IPS-NIHi7 (cell line): ENCODE measurements at regions not wholly inside any gene's neighbourhood (a gene's known extent, or its start where the extent isn't known, plus 50 kb on each side); places are given as distances from the start of the nearest gene placed in this dataset.
"Not testable (repeated sequence)": the region's sequence is repeated elsewhere in the genome, so short reads cannot be mapped to it uniquely, and the experiment has no call there.

ENCODE experiments used
- DNase-seq: peaks from one replicate; pipeline ENCODE4 v3.0.0; 2012; ENCODE audit warnings: mixed read lengths; ENCODE audit errors: extremely low spot score

DNA sequence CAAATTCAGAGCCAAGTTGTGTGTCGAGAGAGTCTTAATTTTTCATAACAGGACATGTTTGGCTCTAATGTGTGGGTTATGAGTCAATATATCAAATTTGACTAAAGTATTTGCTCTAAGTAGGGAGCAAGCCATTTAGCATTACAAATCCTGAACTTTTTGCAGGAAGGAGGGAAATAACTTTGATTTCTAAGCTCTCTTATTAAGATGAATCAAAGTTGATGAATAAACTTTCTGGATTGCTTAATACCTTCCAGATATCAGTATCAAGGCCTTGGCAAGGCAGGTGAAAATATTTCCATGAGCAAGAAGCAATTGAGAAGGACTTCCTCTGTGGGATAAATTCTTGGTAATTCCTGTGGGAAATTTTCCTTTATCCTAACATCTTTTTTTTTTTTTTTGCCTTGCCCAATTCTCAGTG lies 258.8 kb downstream of the AHR start:
- no peak for DNase-seq

DNA sequence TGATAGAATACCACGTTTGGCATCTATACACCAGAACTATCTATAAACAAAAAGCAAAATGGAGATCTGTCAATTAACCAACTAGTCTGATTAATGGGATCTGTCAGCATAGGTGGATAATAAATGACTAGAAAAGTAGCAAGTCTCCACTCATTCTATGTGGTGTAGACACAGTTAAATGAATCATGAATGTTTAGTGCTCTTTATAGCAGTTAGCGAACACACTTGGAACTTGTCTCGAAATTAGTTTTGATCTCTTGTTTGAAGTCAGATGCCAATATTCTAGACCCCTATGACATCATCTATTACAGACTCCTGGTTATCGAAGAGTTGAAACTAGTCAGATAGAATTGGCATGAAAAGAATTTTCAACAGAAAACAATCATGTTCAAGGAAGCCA lies 259.7 kb downstream of the AHR start:
- no peak for DNase-seq

DNA sequence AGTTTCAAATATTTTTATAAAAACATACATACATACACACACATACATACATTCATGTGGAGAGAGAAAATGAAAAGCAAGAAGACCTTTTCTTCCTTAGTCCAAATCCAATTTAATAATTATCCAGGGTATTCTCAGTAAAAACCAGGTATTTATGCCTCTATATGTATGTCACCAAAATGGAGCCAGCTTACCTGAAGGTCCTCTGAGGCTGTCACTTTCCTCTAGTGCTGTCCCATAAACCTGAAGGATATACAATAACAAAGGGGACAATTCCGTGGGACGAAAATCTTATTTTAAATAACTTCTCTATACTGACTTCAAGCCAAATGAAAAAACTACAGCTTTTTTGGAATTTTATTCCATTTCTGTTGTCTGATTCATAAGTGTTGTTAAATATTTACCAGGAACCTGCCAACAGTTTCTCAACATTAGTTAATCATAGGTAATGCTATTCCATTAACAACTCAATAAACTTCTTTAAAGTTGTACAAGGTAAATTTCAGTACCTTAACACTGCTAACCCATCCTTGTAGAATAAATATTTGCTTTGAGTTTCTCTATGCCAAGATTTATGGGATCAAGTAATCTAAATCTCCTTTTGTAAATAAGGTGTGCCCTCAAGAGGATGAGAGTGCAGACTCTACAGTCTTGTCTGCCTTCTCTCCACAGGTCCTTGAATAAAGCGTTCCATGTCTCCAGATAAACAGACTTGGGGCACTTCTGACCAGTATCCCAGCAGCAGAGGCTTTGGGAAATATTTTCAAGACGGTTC lies 260.3 kb downstream of the AHR start:
- no peak for DNase-seq

DNA sequence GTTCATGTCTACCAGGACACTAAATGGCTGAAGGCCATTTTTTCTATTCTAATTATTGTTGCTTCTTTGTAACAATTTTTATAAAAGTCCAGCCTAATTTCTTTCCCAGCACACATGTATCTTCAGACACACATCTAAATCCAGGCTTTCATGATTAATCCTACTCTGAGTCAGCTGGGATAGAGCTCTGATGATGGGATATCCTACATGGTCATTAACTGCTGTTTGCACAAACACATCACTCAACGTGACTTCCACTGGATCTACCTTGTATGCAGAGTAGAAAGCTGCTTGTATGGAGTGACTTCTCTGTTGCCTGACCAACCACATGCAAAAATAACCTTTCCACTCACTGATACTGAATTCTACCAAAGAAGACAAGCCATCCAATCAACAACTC lies 260.9 kb downstream of the AHR start:
- DNase-seq, result no peak

DNA sequence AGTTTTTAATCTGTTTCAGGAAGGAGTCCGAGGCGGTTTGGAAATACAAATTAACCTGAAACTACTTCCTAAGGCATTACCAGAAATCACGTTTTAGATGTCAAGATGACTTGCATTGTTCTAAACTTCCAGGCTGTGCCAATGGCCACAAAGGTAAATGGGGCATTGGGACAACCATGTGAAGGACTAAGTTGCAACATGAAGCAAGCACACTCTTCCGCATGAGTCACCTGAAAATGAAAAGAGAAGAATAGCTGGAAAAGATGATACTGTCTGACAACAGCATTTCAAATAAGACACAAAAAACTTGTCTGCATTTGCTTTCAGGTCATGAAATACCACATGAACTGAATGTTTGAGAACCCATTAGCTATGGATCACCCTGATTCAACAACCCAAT lies 262.1 kb downstream of the AHR start:
- no peak for DNase-seq

DNA sequence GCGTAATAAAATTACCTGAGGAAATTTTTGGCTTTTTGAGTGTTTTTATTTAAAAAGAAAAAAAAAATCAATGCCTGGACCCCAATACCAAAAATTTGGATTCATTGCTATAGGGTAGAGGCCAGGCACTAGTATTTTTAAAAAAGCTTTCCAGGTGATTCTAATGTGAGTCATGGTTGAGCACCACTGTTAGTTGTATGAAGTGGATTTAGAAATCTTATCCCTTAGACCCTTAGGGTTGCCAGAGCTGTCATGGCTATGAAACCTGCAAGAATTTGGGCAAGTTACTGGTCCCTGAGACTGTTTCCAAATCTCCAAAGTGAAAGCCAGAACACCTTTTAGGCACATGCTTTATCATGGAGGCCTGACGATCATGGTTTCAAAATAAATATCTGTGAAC lies 262.5 kb downstream of the AHR start:
- DNase-seq, result no peak

DNA sequence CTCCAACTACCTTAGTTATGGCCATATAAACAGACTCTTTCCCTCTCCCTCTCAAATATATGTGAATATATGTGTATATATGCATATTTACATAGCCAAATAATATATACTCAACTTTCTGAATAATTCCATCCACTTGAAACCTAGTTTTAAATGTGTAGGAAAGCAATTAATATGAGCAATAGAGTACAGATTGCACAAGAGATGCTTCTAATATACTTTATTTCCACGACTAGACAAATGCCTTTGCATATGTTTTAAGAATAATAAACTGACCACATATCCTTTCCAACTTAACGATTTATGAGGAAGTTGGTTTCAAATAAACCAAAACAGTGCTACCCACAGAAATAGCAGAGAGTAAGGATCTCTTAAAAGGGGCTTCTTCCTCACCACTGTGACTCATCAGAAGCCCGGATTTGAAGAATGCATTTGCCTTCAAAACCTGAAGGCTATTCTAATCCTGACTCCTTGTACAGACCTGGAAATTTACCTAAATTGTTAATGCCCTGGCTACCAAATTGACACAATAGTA lies 266.3 kb downstream of the AHR start:
- no peak for DNase-seq

DNA sequence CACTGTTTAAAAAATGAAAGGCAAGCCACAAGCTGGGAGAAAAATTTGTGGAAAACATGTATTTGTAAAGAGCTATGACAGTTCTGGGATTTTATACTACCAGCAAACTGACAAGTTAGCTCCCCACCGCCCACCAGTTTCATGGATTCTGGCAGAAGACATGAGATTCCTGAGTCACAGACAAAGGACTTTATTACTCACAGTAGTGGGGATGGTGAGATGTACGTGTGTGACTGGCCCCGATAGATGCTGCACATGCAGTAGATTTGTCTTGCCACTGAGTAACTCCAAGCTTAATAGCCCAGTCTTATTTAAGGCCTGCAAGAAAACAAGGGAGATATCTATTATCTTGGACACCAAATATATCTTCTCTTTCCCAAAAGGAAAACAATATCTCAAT lies 281.7 kb downstream of the AHR start:
- no peak for DNase-seq

DNA sequence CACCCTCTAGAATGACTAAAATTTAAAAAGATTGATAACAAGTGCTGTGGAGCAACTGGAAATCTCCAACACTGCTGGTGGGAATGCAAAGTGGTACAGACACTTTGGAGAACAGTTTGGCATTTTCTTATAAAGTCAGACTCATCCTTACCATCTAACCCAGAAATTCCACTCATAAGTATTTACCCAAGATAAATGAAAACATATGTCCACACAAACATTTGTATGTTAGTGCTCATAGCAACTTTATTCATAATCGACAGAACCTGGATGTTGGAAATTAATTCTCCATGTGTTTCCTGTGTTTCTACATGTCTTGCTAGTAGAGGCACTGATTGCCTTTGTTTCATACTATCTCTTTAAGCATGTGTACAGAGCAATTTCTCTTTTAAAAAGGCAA lies 282.4 kb downstream of the AHR start:
- no peak for DNase-seq

DNA sequence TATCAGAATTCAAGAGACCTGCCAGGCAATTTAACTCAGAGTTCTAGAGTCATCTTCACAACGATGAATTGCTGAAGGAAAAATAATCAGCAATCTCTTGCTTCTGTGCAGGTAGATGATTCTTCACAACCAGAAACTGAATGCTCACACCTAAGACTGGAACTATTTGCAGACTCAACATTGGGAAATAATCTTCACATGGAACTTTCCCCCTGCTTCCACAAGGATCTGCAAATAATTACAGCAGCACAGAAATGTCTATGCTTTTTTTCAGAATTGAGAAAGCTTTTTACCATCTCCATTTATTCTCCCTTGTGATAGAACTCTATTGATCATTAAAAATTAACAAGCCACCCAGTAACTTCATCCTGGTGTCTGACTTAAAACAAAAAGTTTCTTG lies 282.8 kb downstream of the AHR start:
- no peak for DNase-seq

DNA sequence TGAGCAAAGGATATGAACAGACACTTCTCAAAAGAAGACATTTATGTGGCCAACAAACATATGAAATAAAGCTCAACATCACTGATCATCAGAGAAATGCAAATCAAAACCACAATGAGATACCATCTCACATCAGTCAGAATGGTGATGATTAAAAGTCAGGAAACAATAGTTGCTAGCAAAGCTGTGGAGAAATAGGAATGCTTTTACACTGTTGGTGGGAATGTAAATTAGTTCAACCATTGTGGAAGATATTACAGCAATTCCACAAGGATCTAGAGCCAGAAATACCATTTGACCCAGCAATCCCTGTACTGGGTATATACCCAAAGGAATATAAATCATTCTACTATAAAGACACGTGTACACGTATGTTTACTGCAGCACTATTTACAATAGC lies 284.2 kb downstream of the AHR start:
- not testable (repeated sequence) for DNase-seq

DNA sequence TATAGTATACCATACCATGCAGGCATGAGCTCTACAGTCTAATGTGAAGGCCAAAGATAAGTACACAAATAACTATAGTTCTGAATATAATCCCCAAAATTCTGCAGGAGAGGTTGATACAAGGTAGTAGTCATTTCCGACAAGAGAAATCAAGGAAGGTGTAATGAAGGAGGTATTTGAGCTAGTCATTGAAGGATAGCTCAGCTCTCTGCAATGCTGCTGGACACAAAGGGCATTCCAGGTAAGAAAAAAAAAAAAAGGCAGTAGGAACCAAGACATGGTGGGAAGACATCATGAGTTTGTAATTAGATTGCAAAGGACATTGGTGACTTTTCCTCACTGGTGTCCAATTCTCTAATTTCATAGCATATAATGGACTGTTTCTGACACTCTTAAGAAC lies 285.3 kb downstream of the AHR start:
- no peak for DNase-seq

DNA sequence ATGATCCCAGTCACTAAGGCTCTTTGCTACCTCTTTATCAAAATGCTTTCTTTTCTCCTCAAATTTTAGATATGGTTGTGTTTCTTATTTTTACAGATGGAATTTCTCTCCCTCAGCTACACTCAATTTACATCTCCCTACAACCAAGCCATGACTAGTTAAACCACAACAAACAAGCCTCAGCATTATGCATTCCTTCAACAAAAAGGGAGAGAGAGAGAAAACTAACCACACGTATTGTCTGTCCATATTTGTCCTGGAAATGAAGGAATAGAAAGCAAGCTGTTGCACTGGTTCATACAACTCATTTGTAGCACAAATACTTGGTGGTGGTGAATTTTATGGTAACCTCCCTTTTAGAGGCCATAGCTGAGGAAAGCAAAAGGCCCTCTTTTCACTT lies 286.4 kb downstream of the AHR start:
- DNase-seq, result no peak

DNA sequence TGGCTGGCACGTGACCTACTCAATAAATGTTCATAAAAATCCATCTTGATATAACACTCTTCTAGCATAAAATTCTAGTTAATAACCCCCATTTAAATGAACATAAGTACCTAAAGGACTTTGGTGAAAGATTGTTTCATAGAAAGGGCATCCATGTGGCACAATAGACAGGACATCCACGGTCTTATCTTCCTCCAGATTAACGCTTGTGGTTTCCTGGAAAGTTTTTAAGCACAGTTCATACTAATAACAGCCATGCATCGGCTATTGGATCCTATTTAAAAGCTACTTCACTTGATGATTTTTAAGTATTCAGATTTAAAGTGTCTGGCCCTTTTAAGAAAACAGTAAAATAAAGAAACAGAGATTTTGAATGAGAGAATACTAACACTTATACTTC lies 288.3 kb downstream of the AHR start:
- DNase-seq, result no peak

DNA sequence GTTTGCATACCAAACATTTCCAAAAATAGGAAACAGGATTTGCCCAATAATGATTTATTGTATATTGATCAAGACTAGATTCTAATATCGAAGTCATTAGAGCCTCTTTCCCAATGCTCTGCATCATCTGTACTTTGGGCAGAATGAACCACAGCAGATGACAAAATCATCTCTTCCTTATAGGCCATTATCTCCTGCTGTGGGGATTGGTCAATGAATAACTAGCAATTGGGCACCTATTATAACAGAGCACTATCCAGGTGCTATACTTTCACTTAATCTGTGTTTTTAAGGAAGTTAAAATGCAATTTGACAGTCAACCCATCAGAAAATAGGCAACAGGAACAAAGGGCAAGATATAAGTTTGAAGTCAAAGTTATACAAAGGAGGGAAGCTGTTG lies 290.3 kb downstream of the AHR start:
- DNase-seq, result no peak

DNA sequence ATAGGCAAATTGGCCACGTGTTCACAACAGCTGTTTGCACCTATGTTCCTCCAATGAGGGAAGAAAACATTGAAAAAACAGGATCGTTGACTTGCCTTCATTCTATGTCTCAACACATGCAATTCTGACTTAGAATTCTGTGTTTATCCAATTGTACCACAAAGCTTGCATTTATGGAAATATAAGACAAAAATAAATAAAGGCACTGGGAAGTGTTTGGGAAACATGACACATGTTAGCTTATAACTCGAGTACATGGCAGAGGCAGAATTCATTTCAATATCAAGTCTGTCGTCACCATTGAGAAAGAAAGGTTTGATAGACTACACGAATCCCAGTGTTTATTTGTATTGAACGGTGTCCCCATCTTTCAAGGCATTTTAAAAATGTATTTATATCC lies 291.2 kb downstream of the AHR start:
- DNase-seq, result no peak

DNA sequence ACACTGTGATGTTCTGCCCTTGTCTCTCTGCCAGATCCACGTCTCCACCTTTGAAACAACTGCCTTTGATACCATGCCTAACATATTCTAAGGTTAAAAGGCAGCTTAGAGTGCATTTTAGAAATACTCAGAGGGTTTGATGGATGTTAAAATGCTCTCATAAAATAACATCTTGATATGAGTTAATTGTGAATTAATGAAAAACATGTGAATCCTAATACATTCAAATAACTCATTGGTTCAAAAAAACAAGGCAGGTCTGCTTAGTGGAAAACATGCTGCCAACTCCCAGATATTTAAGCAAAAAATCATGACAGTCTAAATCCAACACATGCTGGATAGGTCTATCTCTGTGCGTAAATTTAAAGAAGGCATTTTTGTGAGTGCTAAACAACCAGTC lies 291.8 kb downstream of the AHR start:
- DNase-seq, result no peak

DNA sequence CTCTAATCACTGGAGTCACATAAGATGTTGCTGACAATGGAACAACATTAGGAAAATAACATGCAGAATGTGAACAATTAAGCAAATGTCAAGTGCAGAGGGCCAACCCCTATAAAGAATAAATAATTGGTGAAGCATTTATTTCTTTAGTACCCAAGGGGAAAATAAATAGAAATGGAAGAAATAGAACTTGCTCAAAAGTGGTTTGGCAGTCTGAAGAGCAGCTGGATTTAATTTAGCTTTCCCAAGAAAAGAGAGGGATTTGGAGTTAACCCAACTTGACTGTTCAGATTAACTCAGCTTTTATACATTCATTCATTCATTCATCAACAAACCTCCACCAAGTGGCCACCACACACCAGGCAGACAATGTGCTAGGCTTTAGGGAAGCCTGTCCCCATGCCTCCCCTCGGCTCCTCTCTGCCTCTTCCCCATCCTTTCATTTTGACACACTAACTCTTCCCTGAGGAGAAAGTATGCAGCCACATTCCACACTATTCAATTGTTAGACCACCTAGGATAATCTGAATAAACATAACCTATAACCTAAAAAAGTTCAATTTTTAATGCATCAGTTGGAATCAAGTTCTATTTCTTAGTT lies 295.5 kb downstream of the AHR start:
- DNase-seq, result no peak

DNA sequence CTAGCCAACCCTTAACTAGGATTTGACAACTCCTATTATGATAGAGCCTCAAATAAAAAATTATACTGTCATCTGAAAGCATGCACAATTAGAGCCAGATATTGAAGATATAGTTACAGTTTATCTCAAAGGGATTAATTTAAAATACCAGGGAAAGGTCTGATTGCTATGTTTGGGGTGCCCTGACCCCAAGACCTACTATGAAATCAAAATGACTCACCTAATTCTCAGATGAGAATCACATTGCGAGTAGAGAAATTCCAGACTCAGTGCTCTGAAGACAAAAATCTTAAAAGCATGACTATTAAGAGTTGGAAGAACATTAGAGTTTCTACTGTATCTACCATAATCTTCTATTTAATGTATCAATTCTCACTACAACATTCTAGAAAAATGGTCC lies 297.1 kb downstream of the AHR start:
- no peak for DNase-seq

DNA sequence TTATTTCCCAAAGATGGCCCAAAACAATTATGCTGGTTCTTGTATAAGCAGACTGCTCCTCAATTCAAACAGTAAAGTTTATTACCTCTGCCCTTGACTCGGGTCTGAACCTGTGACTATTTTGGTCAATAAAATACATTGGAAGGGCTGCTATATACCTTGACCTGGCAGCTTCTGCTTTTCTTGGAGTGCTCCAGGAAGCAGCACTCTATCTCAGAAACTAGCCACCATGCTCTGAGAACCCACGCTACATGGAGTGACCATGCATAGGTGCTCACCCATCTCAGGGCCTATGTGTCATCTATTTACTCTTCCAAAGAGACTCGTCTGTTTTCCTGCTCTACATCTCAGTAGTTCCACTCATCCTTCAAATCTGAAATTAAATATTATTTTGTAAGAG lies 299.9 kb downstream of the AHR start:
- no peak for DNase-seq

DNA sequence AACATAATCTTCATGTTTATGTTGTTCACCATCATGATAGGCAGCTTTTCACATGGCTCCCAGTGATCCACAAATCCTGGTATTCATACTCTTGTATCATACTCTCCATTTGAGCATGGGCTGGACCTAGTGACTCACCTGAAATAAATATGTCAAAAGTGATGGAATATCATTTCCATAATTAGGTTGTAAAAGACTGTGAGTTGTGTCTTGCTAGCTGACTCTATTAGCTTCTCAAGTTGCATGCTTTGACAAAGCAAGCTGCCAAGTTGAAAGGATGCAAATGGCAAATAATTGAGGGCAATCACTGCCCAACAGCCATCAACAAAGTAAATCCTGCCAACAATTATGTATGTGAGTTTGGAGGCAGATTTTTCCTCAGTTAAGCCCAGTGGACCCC lies 300.4 kb downstream of the AHR start:
- no peak for DNase-seq

DNA sequence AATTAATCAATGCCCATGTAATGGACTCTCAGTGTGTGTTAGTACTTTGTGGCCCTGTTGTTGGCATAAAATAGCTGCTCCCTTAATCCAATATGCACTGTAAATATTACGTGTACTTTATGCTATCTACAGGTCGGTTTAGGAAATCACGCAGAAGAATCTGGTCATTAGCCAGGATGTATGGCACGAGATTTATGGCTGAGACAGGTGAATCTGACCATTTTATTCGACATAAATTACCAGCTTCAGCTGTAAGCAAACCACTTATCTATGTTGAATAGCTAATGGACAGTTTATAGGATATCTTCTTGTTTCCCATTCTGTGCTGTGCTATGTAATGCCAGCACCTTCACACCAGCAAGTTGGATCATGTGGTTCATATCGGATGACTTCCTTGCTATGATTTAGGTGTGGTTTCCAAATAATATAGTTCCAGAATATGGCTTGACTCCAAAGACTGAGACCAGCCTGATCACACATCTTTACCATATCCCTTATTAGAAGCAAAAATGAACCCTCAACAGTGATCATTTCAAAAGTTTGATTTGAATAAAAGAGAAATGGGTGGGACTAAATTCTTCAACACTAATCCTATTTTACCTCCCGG lies 301.4 kb downstream of the AHR start:
- no peak for DNase-seq

DNA sequence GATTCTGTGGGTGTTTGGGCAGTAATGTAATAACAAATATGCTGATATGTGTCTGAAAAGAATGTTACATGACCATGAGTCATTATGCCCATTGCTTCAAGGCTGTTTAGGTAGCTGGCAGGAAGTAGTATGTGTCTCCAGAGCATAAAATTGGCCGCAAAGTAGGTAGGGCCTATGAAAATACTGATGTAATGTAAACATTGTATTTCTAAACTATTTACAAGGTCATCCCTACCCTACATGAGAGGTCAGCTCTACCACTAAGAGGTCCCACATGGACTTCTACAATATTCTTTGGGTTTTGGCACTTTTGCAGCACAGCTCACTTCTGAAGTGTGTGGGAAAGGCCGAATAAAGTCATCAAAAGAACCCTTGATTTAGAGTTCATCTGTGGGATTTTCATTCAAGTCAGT lies 301.9 kb downstream of the AHR start:
- DNase-seq, result no peak
